PFSK-1 (cell line): ENCODE measurements at regions not wholly inside any gene's neighbourhood (a gene's known extent, or its start where the extent isn't known, plus 50 kb on each side); places are given as distances from the start of the nearest gene placed in this dataset.

ENCODE experiments used
- FOXP2 ChIP-seq: optimal IDR thresholded peaks from 2 replicates; pipeline ENCODE3; 2011; ENCODE audit warnings: borderline replicate concordance, control low read depth, inconsistent platforms; ENCODE audit not compliant: insufficient read depth; ENCODE audit errors: extremely low read length, extremely low read depth
- POLR2AphosphoS5 ChIP-seq: IDR thresholded peaks from 2 replicates; pipeline ENCODE4 v1.6.1; 2012; ENCODE audit warnings: low read depth, mild to moderate bottlenecking, control low read depth, low read length, moderate library complexity
- REST ChIP-seq, 2 experiments: IDR thresholded peaks; 2 replicates each; pipeline versions ENCODE4 v1.6.1 to v1.8.0; 2011 to 2012; ENCODE audit warnings: low read depth in 2 of 2, low read length in 2 of 2, control low read depth in 1 of 2, inconsistent platforms in 1 of 2, mild to moderate bottlenecking in 1 of 2, moderate library complexity in 1 of 2; ENCODE audit not compliant: insufficient read depth in 1 of 2
- SIN3A ChIP-seq: IDR thresholded peaks from 2 replicates; pipeline ENCODE4 v1.6.1; 2012; ENCODE audit warnings: mild to moderate bottlenecking, low read length, moderate library complexity, borderline replicate concordance; ENCODE audit not compliant: insufficient read depth
- TAF1 ChIP-seq: IDR thresholded peaks from 2 replicates; pipeline ENCODE4 v1.6.1; 2012; ENCODE audit warnings: low read length, control low read depth, borderline replicate concordance; ENCODE audit not compliant: insufficient read depth

- TF ChIP-seq POLR2AphosphoS5 (no peak), TAF1 (no peak), FOXP2 (no peak), SIN3A (no peak), REST (IDR thresholded peaks at IDR 0.05; ENCODE audit: insufficient read depth in 1 of 2, low read depth in 2 of 2, low read length in 2 of 2) (no peak)
Observed at GRCh38 chr4:4671774-4672349, 130.0 kb upstream of the STX18 start.

GRCh38 chr4:4670869-4671268, 129.0 kb upstream of the STX18 start:
- TF ChIP-seq SIN3A (no peak), FOXP2 (no peak), REST (IDR thresholded peaks at IDR 0.05; ENCODE audit: insufficient read depth in 1 of 2, low read depth in 2 of 2, low read length in 2 of 2) (no peak), POLR2AphosphoS5 (no peak), TAF1 (no peak)

GRCh38 chr4:4668355-4669210, 126.7 kb upstream of the STX18 start:
- no peak for TF ChIP-seq FOXP2
- TF ChIP-seq TAF1 = no peak
- no peak for TF ChIP-seq REST (IDR thresholded peaks at IDR 0.05; ENCODE audit: insufficient read depth in 1 of 2, low read depth in 2 of 2, low read length in 2 of 2)
- TF ChIP-seq POLR2AphosphoS5 = no peak
- no peak for TF ChIP-seq SIN3A

GRCh38 chr4:4667622-4668081, 125.8 kb upstream of the STX18 start:
- no peak for TF ChIP-seq SIN3A
- no peak for TF ChIP-seq POLR2AphosphoS5
- TF ChIP-seq TAF1 = no peak
- TF ChIP-seq REST (IDR thresholded peaks at IDR 0.05; ENCODE audit: insufficient read depth in 1 of 2, low read depth in 2 of 2, low read length in 2 of 2) = no peak
- no peak for TF ChIP-seq FOXP2
